ENCODE measurements at regions not wholly inside any gene's neighbourhood (a gene's known extent, or its start where the extent isn't known, plus 50 kb on each side); places are given as distances from the start of the nearest gene placed in this dataset.

DNA sequence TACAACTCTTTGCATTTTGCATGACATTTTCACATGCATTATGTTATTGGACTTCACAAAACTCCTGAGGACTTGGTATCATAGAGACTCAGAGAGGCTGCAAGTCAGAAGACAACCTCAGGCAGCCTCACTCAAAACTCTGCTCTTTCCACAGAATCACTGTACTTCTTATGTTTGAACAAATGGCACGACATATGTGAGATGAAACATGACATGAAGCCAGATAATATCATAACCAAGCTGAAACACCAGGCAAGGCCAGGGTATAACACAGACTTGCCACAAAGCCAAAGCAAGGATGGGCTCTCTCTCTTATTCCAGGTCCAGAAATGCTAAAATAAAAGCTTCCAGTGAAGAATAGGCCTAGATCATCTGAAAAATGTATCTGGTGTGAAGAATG, 425.8 kb upstream of the CDH5 start:
- no peak for DNase-seq (ENCODE audit: low spot score in 2 of 2)
- H3K4me3 ChIP-seq = no peak overlapping the region
- no peaks in the 10 kb centered on the region for H3K4me1 ChIP-seq
- no peaks in the 10 kb centered on the region for H3K27me3 ChIP-seq
- H3K36me3 ChIP-seq = no peaks in the 10 kb centered on the region
- H3K9me3 ChIP-seq = no peaks in the 10 kb centered on the region
- no peak for TF ChIP-seq POLR2A (IDR thresholded peaks at IDR 0.05)
- TF ChIP-seq EP300 (IDR thresholded peaks at IDR 0.05) = no peak
- TF ChIP-seq, protein P1, sequence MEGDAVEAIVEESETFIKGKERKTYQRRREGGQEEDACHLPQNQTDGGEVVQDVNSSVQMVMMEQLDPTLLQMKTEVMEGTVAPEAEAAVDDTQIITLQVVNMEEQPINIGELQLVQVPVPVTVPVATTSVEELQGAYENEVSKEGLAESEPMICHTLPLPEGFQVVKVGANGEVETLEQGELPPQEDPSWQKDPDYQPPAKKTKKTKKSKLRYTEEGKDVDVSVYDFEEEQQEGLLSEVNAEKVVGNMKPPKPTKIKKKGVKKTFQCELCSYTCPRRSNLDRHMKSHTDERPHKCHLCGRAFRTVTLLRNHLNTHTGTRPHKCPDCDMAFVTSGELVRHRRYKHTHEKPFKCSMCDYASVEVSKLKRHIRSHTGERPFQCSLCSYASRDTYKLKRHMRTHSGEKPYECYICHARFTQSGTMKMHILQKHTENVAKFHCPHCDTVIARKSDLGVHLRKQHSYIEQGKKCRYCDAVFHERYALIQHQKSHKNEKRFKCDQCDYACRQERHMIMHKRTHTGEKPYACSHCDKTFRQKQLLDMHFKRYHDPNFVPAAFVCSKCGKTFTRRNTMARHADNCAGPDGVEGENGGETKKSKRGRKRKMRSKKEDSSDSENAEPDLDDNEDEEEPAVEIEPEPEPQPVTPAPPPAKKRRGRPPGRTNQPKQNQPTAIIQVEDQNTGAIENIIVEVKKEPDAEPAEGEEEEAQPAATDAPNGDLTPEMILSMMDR (IDR thresholded peaks at IDR 0.05) = no peak
- no peak for TF ChIP-seq POLR2AphosphoS5 (IDR thresholded peaks at IDR 0.05)
- no peak overlapping the region for H3K27ac ChIP-seq
- 93% methylated on average over 1 of the region's 1 CpG for WGBS

DNA sequence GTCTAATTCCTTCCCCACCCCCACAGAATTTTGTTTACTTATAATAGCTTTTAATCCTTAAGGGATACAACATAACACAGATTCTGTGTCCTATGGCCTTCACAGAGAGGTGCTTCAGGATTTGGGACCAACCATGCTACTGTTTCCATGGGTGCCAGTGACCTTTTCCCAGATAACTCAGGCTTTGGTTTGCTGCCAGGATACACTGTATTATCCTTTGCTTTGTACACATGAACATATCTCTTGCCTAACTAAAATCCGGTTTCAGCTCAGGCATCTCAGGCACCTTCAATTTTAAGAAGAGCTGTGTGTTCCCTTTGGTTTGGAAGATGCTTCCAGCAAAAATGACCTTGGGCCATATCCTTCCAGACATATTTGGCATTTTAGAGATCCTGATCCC, 428.4 kb upstream of the CDH5 start:
- Histone ChIP-seq H3K36me3 (no peaks in the 10 kb centered on the region), H3K4me1 (no peaks in the 10 kb centered on the region), H3K27me3 (no peaks in the 10 kb centered on the region), H3K9me3 (no peaks in the 10 kb centered on the region), H3K4me3 (no peak overlapping the region), H3K27ac (no peak overlapping the region)
- TF ChIP-seq POLR2A (IDR thresholded peaks at IDR 0.05) (no peak), POLR2AphosphoS5 (IDR thresholded peaks at IDR 0.05) (no peak), EP300 (IDR thresholded peaks at IDR 0.05) (no peak)
- TF ChIP-seq, protein P1 (IDR thresholded peaks at IDR 0.05) = no peak
- no peak for DNase-seq (ENCODE audit: low spot score in 2 of 2)
- WGBS = 87% methylated on average over 1 of the region's 1 CpG

DNA sequence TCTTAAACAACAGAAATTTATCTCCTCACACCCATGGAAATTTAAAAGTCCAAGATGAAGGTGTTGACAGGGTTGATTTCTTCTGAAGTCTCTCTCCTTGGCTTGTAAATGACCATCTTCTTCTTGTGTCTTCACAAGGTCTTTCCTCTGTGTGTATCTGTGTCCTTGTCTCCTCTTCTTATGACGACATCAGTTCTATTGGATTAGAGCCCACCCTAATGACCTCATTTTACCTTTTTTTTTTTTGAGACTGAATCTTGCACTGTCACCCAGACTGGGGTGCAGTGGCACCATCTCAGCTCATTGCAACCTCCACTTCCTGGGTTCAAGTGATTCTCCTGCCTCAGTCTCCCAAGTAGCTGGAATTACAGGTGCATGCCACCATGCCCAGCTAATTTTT, 429.0 kb upstream of the CDH5 start:
- Histone ChIP-seq H3K27ac (no peak overlapping the region), H3K36me3 (no peaks in the 10 kb centered on the region), H3K27me3 (no peaks in the 10 kb centered on the region), H3K4me3 (no peak overlapping the region), H3K4me1 (no peaks in the 10 kb centered on the region), H3K9me3 (no peaks in the 10 kb centered on the region)
- no peak for DNase-seq (ENCODE audit: low spot score in 2 of 2)
- 78% methylated on average over 1 of the region's 1 CpG for WGBS
- TF ChIP-seq, protein P1 (IDR thresholded peaks at IDR 0.05) = no peak
- TF ChIP-seq POLR2AphosphoS5 (IDR thresholded peaks at IDR 0.05) = no peak
- TF ChIP-seq EP300 (IDR thresholded peaks at IDR 0.05) = no peak
- no peak for TF ChIP-seq POLR2A (IDR thresholded peaks at IDR 0.05)

DNA sequence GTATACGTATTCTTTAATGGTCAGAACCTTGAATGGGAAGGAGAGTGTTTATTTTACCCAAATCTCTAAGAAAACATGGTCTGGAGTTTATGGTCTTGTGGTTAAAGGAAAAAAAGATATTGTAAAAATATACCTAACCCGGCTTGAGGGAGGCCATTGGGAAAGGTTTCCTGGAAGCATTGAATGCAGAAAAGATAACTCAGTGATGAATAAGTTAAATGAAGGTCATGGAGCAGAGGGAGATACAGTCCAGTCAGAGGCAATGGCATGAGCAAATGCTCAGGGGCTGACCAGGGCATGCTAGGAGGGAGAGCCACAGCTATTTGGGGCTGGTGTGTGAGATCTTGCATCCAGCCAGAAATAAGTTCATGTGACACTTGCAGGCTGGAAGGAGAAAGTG, 430.4 kb upstream of the CDH5 start:
- Histone ChIP-seq H3K9me3 (no peaks in the 10 kb centered on the region), H3K4me3 (no peak overlapping the region), H3K36me3 (no peaks in the 10 kb centered on the region), H3K27ac (no peak overlapping the region), H3K27me3 (no peaks in the 10 kb centered on the region), H3K4me1 (no peaks in the 10 kb centered on the region)
- 80% methylated on average over 2 of the region's 2 CpGs for WGBS
- no peak for DNase-seq (ENCODE audit: low spot score in 2 of 2)
- TF ChIP-seq EP300 (IDR thresholded peaks at IDR 0.05) (no peak), POLR2A (IDR thresholded peaks at IDR 0.05) (no peak), POLR2AphosphoS5 (IDR thresholded peaks at IDR 0.05) (no peak)
- TF ChIP-seq, protein P1 (IDR thresholded peaks at IDR 0.05) = no peak

DNA sequence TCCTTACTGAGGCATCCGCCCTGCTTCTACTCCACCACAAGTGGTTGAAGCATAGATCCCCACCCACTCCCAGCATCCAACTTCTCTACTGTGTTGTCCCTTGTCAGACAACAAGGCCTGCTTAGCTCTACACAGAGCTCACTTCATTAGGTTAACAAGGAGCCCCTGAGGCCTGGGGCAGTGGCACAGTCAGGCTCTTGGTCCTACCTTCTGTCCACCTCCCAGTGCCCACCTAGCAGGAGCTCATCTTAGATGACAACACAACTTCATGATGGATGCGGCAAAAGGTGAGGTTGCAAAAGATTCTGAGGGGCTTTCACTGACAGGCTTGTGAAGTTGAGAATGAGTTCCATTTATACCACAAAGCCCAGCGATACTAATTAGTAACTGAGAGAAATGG, 432.0 kb upstream of the CDH5 start:
- TF ChIP-seq, protein P1 (IDR thresholded peaks at IDR 0.05) = no peak
- no peak for TF ChIP-seq POLR2A (IDR thresholded peaks at IDR 0.05)
- no peak for TF ChIP-seq POLR2AphosphoS5 (IDR thresholded peaks at IDR 0.05)
- no peak for TF ChIP-seq EP300 (IDR thresholded peaks at IDR 0.05)
- no peak for DNase-seq (ENCODE audit: low spot score in 2 of 2)
- no peaks in the 10 kb centered on the region for H3K36me3 ChIP-seq
- no peak overlapping the region for H3K27ac ChIP-seq
- H3K4me3 ChIP-seq = no peak overlapping the region
- WGBS = 97% methylated on average over 3 of the region's 3 CpGs
- H3K27me3 ChIP-seq = no peaks in the 10 kb centered on the region
- no peaks in the 10 kb centered on the region for H3K4me1 ChIP-seq
- no peaks in the 10 kb centered on the region for H3K9me3 ChIP-seq

Measured in suprapubic skin (tissue), 4 donors.